ENCODE measurements at regions not wholly inside any gene's neighbourhood (a gene's known extent, or its start where the extent isn't known, plus 50 kb on each side); places are given as distances from the start of the nearest gene placed in this dataset.

DNA sequence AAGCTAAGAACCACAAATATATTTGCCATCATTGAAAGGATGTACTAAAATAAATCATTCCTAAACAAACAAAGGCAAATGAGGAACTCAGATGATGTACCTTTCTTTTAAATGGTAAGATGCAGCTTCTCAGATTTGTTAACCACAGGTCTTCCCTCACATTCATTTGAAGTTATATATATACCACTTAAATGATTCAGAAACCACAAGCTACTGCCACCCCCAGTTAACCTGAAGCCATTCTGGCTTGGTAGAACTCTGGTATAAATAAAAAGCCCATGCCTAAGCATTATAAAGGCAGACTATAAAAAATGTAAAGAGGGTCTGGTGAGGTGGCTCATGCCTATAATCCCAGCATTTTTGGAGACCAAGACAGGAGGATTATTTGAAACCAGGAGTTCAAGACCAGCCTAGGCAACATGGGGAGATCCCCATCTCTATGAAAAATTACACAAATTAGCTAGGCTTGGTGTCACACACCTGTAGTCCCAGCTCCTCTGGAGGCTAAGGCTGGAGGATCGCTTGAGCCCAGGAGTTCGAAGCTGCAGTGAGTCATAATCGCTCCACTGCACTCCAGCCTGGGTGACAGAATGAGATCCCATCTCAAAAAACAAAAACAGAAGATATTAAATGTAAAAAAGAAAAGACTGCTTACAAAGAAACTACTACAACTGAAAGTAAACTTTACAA, 1185.3 kb downstream of the JRKL start:
- Histone ChIP-seq H3K4me1 (no peaks in the 10 kb centered on the region), H3K9me3 (no peaks in the 10 kb centered on the region), H3K36me3 (no peaks in the 10 kb centered on the region), H3K27me3 (no peaks in the 10 kb centered on the region), H3K4me3 (no peak overlapping the region), H3K27ac (no peak overlapping the region)
- DNase-seq = no peak
- 93 to 94% methylated on average over 3 of the region's 3 CpGs for WGBS, 2 donors
- no peak for TF ChIP-seq POLR2A (IDR thresholded peaks at IDR 0.05)
- TF ChIP-seq, protein P1, sequence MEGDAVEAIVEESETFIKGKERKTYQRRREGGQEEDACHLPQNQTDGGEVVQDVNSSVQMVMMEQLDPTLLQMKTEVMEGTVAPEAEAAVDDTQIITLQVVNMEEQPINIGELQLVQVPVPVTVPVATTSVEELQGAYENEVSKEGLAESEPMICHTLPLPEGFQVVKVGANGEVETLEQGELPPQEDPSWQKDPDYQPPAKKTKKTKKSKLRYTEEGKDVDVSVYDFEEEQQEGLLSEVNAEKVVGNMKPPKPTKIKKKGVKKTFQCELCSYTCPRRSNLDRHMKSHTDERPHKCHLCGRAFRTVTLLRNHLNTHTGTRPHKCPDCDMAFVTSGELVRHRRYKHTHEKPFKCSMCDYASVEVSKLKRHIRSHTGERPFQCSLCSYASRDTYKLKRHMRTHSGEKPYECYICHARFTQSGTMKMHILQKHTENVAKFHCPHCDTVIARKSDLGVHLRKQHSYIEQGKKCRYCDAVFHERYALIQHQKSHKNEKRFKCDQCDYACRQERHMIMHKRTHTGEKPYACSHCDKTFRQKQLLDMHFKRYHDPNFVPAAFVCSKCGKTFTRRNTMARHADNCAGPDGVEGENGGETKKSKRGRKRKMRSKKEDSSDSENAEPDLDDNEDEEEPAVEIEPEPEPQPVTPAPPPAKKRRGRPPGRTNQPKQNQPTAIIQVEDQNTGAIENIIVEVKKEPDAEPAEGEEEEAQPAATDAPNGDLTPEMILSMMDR (IDR thresholded peaks at IDR 0.05) = no peak
- no peak for TF ChIP-seq POLR2AphosphoS5 (IDR thresholded peaks at IDR 0.05)
- TF ChIP-seq EP300 (IDR thresholded peaks at IDR 0.05) = no peak
- intact Hi-C loops (cut with DNase I) = no loop called here

DNA sequence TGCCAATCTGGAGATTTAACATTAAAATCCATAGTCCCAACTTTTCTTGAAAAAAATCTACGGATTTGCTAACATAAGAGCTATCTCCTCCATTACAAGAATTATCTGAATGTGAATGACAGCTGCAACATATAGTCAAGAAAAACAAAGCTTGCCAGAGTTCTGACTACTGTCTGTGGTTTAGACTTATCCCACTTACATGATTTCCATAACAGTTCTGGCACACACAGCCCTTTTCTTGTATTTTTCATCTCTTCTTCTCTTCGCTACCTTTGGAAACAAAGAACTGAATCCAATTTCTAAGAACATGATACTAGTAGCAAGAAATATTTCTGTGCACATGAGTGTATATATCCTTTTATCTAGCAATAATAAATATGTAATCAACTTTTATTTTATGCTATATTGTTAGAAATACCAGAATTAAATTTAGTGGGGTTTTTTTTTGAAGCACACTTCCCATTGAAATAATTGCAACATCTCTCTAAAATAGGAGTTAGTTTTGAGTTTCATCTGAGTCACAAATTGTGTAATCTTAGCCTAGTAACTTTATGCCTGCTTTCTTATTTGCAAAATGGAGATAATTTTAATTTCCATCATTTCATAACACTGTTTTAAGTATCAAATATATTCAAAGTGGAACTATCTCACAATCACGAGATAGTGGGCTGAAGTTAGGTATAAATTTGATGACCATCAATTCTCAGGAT, 1217.6 kb downstream of the JRKL start:
- TF ChIP-seq, protein P1 (IDR thresholded peaks at IDR 0.05) = no peak
- H3K4me1 ChIP-seq = no peaks in the 10 kb centered on the region

DNA sequence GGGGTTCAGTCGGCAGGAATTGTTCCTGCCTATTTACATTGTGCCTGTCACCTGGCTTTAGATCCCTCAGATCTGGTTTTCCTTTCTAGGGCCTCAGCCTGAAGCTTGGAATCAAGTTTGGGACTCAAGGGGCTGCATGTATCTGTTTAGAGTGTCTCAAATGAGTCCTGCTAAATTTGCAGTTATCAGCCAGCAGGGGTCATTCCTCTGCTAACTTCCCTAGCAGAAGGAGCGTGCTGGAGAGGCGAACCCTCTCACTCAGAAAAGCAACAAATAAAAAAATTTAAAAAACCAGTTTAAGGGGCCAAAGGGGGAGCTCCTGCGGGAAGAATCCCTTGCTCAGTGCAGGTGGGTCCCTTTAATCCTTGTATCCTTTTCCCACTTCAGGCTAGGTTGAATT, 1220.2 kb downstream of the JRKL start:
- no peaks in the 10 kb centered on the region for H3K9me3 ChIP-seq
- H3K4me3 ChIP-seq = no peak overlapping the region
- intact Hi-C loops (cut with DNase I) = no loop called here
- no peak overlapping the region for H3K27ac ChIP-seq
- WGBS, 2 donors = 64 to 69% methylated on average over 4 of the region's 4 CpGs
- DNase-seq = no peak
- H3K27me3 ChIP-seq = no peaks in the 10 kb centered on the region
- H3K36me3 ChIP-seq = no peaks in the 10 kb centered on the region
- TF ChIP-seq POLR2A (IDR thresholded peaks at IDR 0.05) (no peak), EP300 (IDR thresholded peaks at IDR 0.05) (no peak), POLR2AphosphoS5 (IDR thresholded peaks at IDR 0.05) (no peak)
- TF ChIP-seq, protein P1 (IDR thresholded peaks at IDR 0.05) = no peak
- no peaks in the 10 kb centered on the region for H3K4me1 ChIP-seq

More for the DNA sequence above, 1217.6 kb downstream of the JRKL start:
- no peak overlapping the region for H3K4me3 ChIP-seq
- H3K27ac ChIP-seq = no peak overlapping the region
- DNase-seq = no peak
- no peaks in the 10 kb centered on the region for H3K36me3 ChIP-seq
- intact Hi-C loops (cut with DNase I) = no loop called here
- H3K9me3 ChIP-seq = no peaks in the 10 kb centered on the region
- 80% methylated on average over 3 of the region's 3 CpGs for WGBS, 2 donors
- H3K27me3 ChIP-seq = no peaks in the 10 kb centered on the region

DNA sequence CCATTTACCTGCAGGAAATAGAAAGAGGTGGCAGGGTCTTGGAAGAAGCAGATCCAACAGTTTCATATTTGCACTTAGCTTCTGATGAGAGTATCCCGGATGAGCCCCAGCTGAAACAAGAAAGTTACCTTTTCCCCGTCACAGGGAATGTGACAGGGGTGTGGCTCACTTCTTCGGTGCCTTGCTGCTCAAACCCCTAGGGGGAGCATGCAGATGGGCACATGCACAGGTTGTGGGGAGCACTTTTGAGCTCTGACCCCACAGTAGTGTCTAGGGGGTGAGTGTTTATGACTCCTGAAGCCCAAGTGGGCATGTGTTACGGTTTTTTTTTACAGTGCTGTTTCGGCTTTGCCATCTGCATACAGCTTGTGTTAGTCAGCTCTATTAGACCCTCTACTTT, 1221.0 kb downstream of the JRKL start:
- 86 to 92% methylated on average over 5 of the region's 5 CpGs for WGBS, 2 donors
- H3K27ac ChIP-seq = no peak overlapping the region
- TF ChIP-seq, protein P1 (IDR thresholded peaks at IDR 0.05) = no peak
- no peak for TF ChIP-seq EP300 (IDR thresholded peaks at IDR 0.05)
- no peak for TF ChIP-seq POLR2AphosphoS5 (IDR thresholded peaks at IDR 0.05)
- TF ChIP-seq POLR2A (IDR thresholded peaks at IDR 0.05) = no peak
- H3K4me1 ChIP-seq = no peaks in the 10 kb centered on the region
- H3K27me3 ChIP-seq = no peaks in the 10 kb centered on the region
- no peaks in the 10 kb centered on the region for H3K36me3 ChIP-seq
- DNase-seq = no peak
- intact Hi-C loops (cut with DNase I) = no loop called here
- H3K9me3 ChIP-seq = no peaks in the 10 kb centered on the region
- no peak overlapping the region for H3K4me3 ChIP-seq

Data from sigmoid colon (tissue), 6 donors.